Esophagus squamous epithelium (tissue), 4 donors: ENCODE measurements at regions not wholly inside any gene's neighbourhood (a gene's known extent, or its start where the extent isn't known, plus 50 kb on each side); places are given as distances from the start of the nearest gene placed in this dataset.

Experiments
- CTCF ChIP-seq, 6 experiments: fragments of 450-650 bp in 4 of 6; fragments of 200-600 bp in 2 of 6; sonication (generic) in 2 of 6; IDR thresholded peaks; one replicate each; pipeline ENCODE4 v1.5.1; 2016 to 2019; ENCODE audit warnings: antibody characterized with exemption in 6 of 6, mild to moderate bottlenecking in 4 of 6, moderate library complexity in 4 of 6
- POLR2A ChIP-seq, 4 donors: fragments of 450-650 bp; IDR thresholded peaks; one replicate each; pipeline ENCODE4 v1.6.1; 2017; ENCODE audit warnings: antibody characterized with exemption in 4 of 4, mild to moderate bottlenecking in 4 of 4, moderate library complexity in 3 of 4

- TF ChIP-seq CTCF (IDR thresholded peaks at IDR 0.05) (no peak), POLR2A (IDR thresholded peaks at IDR 0.05) (no peak)
Measured at GRCh38 chr3:106530367-106530766, 661.6 kb upstream of the CBLB start.
